HEK293 (cell line): ENCODE measurements at regions not wholly inside any gene's neighbourhood (a gene's known extent, or its start where the extent isn't known, plus 50 kb on each side); places are given as distances from the start of the nearest gene placed in this dataset.

Experiments
- CTCF ChIA-PET: fragments of 350-600 bp; formaldehyde crosslinking; extraction: SDS; loops from one replicate; lab custom pipeline; 2021; ENCODE audit warnings: antibody characterized with exemption; lab: Yijun Ruan, JAX
- POLR2A ChIA-PET: fragments of 300-600 bp; formaldehyde crosslinking; extraction: SDS; loops from one replicate; lab custom pipeline; 2020; ENCODE audit warnings: antibody characterized with exemption, inconsistent platforms; lab: Yijun Ruan, JAX
- H3K27ac ChIP-seq: fragments of 200-500 bp; sonication (Bioruptor generic); 2 replicates; pipeline ENCODE4 v1.5.1; 2014; ENCODE audit warnings: low read depth, low read length, control low read depth, inconsistent platforms; ENCODE audit errors: extremely low read depth
- H3K36me3 ChIP-seq, 2 experiments: fragments of 200-500 bp in 1 of 2; sonication (Bioruptor generic) in 1 of 2; 1 replicate in 1 of 2; 2 replicates in 1 of 2; pipeline ENCODE4 v1.5.1; 2014 to 2017; ENCODE audit warnings: inconsistent platforms in 2 of 2, low read length in 2 of 2; ENCODE audit not compliant: control insufficient read depth in 2 of 2, insufficient read depth in 1 of 2
- H3K4me1 ChIP-seq: fragments of 200-500 bp; sonication (Bioruptor generic); 2 replicates; pipeline ENCODE4 v1.5.1; 2014; ENCODE audit warnings: mild to moderate bottlenecking, low read length, inconsistent platforms; ENCODE audit not compliant: control insufficient read depth, insufficient read depth
- H3K4me3 ChIP-seq: 2 replicates; pipeline ENCODE4 v1.5.1; 2011; ENCODE audit warnings: low read depth, mild to moderate bottlenecking, control low read depth, low read length, moderate library complexity
- H3K9me3 ChIP-seq: fragments of 200-500 bp; sonication (Bioruptor generic); 2 replicates; pipeline ENCODE4 v1.5.1; 2014; ENCODE audit warnings: low read depth, low read length, inconsistent platforms; ENCODE audit not compliant: control insufficient read depth, insufficient read depth
- PRDM4 ChIP-seq: fragments of 450-650 bp; formaldehyde crosslinking; IDR thresholded peaks from 2 replicates; pipeline ENCODE4 v1.5.1; 2017; ENCODE audit warnings: missing biosample characterization, missing genetic modification characterization
- ZBTB10 ChIP-seq: fragments of 450-650 bp; formaldehyde crosslinking; IDR thresholded peaks from 2 replicates; pipeline ENCODE4 v1.5.1; 2016; ENCODE audit warnings: missing biosample characterization, missing genetic modification characterization
- ZBTB48 ChIP-seq: fragments of 450-650 bp; formaldehyde crosslinking; IDR thresholded peaks from 2 replicates; pipeline ENCODE4 v1.5.1; 2016; ENCODE audit warnings: missing biosample characterization, missing genetic modification characterization
- ZEB2 ChIP-seq: fragments of 450-650 bp; formaldehyde crosslinking; IDR thresholded peaks from 2 replicates; pipeline ENCODE4 v1.5.1; 2016; ENCODE audit warnings: missing biosample characterization, missing genetic modification characterization
- ZNF133 ChIP-seq: fragments of 450-650 bp; formaldehyde crosslinking; IDR thresholded peaks from 2 replicates; pipeline ENCODE4 v1.5.1; 2016; ENCODE audit warnings: missing biosample characterization, missing genetic modification characterization
- ZNF184 ChIP-seq: fragments of 450-650 bp; IDR thresholded peaks from 2 replicates; pipeline ENCODE4 v1.5.1; 2018; ENCODE audit warnings: missing biosample characterization, mild to moderate bottlenecking, missing genetic modification characterization
- ZNF214 ChIP-seq: fragments of 450-650 bp; formaldehyde crosslinking; IDR thresholded peaks from 2 replicates; pipeline ENCODE4 v1.5.1; 2017; ENCODE audit warnings: missing biosample characterization, mild to moderate bottlenecking, missing genetic modification characterization, borderline replicate concordance
- ZNF266 ChIP-seq: fragments of 450-650 bp; formaldehyde crosslinking; IDR thresholded peaks from 2 replicates; pipeline ENCODE4 v1.5.1; 2016; ENCODE audit warnings: missing biosample characterization, missing genetic modification characterization, low read depth
- ZNF280C ChIP-seq: fragments of 450-650 bp; formaldehyde crosslinking; IDR thresholded peaks from 2 replicates; pipeline ENCODE4 v1.5.1; 2016; ENCODE audit warnings: missing biosample characterization, missing genetic modification characterization
- ZNF501 ChIP-seq: fragments of 450-650 bp; formaldehyde crosslinking; IDR thresholded peaks from 2 replicates; pipeline ENCODE4 v1.5.1; 2016; ENCODE audit warnings: missing biosample characterization, missing genetic modification characterization
- ZNF530 ChIP-seq: fragments of 450-650 bp; formaldehyde crosslinking; IDR thresholded peaks from 2 replicates; pipeline ENCODE4 v1.5.1; 2016; ENCODE audit warnings: low read depth, missing biosample characterization, missing genetic modification characterization
- ZNF600 ChIP-seq: fragments of 450-650 bp; formaldehyde crosslinking; IDR thresholded peaks from 2 replicates; pipeline ENCODE4 v1.5.1; 2016; ENCODE audit warnings: missing biosample characterization, missing genetic modification characterization
- ZNF610 ChIP-seq: fragments of 450-650 bp; formaldehyde crosslinking; IDR thresholded peaks from 2 replicates; pipeline ENCODE4 v1.5.1; 2016; ENCODE audit warnings: missing biosample characterization, missing genetic modification characterization, borderline replicate concordance
- ZNF830 ChIP-seq: fragments of 450-650 bp; IDR thresholded peaks from 2 replicates; pipeline ENCODE4 v1.5.0; 2018; ENCODE audit warnings: missing biosample characterization, missing genetic modification characterization, low read depth, mild to moderate bottlenecking, moderate library complexity
- TF ChIP-seq, protein P1 (sequence below): fragments of 450-650 bp; formaldehyde crosslinking; IDR thresholded peaks from 2 replicates; pipeline ENCODE4 v1.5.1; 2016; ENCODE audit warnings: missing biosample characterization, missing genetic modification characterization

DNA sequence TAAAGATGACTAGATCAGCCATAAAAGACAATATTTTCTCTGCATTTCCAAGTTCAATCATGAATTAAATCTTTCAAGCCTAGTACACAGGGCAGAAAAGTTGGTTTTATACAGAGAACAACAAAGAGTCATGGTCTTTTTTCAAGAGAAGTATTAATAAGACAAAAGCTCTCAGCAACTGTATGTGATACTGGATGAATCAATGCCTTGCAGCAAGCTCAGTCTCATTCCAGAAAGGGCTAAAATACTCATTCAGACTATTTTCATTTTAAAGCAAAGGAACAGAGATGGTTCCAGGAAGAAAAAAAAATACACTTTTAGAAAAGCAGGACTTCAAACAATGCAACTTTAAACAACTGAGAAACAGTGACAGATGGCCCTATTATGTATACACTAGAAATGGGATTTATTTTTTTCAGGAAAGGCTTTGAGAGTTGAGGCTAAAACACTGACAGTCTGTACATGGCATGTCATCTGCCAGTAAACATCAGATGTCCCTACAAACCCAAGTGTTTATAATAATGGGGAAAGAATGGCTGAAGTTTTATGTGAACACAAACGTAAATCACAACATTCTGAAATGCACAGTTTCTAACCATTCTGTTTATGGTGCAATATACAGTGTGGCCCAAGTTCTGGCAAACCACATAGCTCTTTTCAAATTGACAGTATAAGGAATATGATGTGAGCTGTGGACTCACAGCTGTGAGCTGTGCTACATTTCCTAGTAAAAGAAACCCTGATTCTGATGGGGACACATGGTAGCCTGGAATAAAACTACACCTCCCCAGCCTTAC, 114.3 kb upstream of the DST start:
- TF ChIP-seq ZNF610 (tag by site-specific recombination), result no peak
- no peak for TF ChIP-seq ZNF280C (tag by site-specific recombination)
- no peak for TF ChIP-seq ZNF133 (tag by site-specific recombination)
- TF ChIP-seq ZBTB48 (tag by site-specific recombination), result no peak
- TF ChIP-seq, protein P1, sequence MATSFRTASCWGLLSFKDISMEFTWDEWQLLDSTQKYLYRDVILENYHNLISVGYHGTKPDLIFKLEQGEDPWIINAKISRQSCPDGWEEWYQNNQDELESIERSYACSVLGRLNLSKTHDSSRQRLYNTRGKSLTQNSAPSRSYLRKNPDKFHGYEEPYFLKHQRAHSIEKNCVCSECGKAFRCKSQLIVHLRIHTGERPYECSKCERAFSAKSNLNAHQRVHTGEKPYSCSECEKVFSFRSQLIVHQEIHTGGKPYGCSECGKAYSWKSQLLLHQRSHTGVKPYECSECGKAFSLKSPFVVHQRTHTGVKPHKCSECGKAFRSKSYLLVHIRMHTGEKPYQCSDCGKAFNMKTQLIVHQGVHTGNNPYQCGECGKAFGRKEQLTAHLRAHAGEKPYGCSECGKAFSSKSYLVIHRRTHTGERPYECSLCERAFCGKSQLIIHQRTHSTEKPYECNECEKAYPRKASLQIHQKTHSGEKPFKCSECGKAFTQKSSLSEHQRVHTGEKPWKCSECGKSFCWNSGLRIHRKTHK (tag by site-specific recombination), result no peak
- TF ChIP-seq ZNF501 (tag by site-specific recombination), result no peak
- no peak for TF ChIP-seq ZNF530 (tag by site-specific recombination)
- TF ChIP-seq ZNF266 (tag by site-specific recombination), result no peak
- TF ChIP-seq PRDM4, result no peak
- no peak for TF ChIP-seq ZNF214 (tag by site-specific recombination)
- no peak for TF ChIP-seq ZEB2
- TF ChIP-seq ZNF184, result no peak
- TF ChIP-seq ZBTB10 (tag by site-specific recombination), result no peak
- TF ChIP-seq ZNF600 (tag by site-specific recombination), result no peak
- TF ChIP-seq ZNF830, result no peak
- TF ChIP-seq, all 188 proteins: peak for 0
- POLR2A ChIA-PET, result no interaction called here
- Histone ChIP-seq H3K27ac (no peak overlapping the region), H3K4me3 (no peak overlapping the region), H3K36me3 (no peaks in the 10 kb centered on the region), H3K9me3 (no peaks in the 10 kb centered on the region), H3K4me1 (peaks cover 17% of the 10 kb centered on the region)
- CTCF ChIA-PET, result interaction anchor here (0.5 to 10.7 kb wide), 24 partner anchors 10 to 1937 kb away, joined by 3 to 120 read pairs (median 4); no protein-coding TSS in a partner anchor
